Tibial nerve (tissue), 4 donors: ENCODE measurements at regions not wholly inside any gene's neighbourhood (a gene's known extent, or its start where the extent isn't known, plus 50 kb on each side); places are given as distances from the start of the nearest gene placed in this dataset.
"Not testable (repeated sequence)": the region's sequence is repeated elsewhere in the genome, so short reads cannot be mapped to it uniquely, and the experiment has no call there.

ENCODE experiments used
- DNase-seq, 2 donors: peaks; one replicate each; pipeline ENCODE4 v3.0.0-alpha.2; 2019; ENCODE audit warnings: low spot score in 2 of 2
- H3K27ac ChIP-seq, 4 donors: fragments of 200-600 bp; sonication (generic) in 3 of 4; one replicate each; pipeline ENCODE4 v1.5.1; 2017 to 2019; ENCODE audit warnings: mild to moderate bottlenecking in 1 of 4
- H3K27me3 ChIP-seq, 2 donors: fragments of 200-600 bp; sonication (generic) in 1 of 2; one replicate each; pipeline versions ENCODE4 v1.5.1 to v1.6.0; 2017 to 2019
- H3K36me3 ChIP-seq, 3 donors: fragments of 200-600 bp; sonication (generic); one replicate each; pipeline ENCODE4 v1.5.1; 2018 to 2019
- H3K4me1 ChIP-seq, 4 donors: fragments of 200-600 bp; sonication (generic) in 3 of 4; one replicate each; pipeline ENCODE4 v1.5.1; 2017 to 2019
- H3K4me3 ChIP-seq, 4 donors: fragments of 200-600 bp; sonication (generic) in 3 of 4; one replicate each; pipeline ENCODE4 v1.5.1; 2017 to 2019; ENCODE audit warnings: mild to moderate bottlenecking in 1 of 4, moderate library complexity in 1 of 4
- H3K9me3 ChIP-seq, 4 donors: fragments of 200-600 bp; sonication (generic) in 3 of 4; one replicate each; pipeline ENCODE4 v1.5.1; 2017 to 2019
- CTCF ChIP-seq, 5 experiments: fragments of 200-600 bp in 3 of 5; fragments of 450-650 bp in 2 of 5; sonication (generic) in 3 of 5; IDR thresholded peaks; one replicate each; pipeline ENCODE4 v1.5.1; 2016 to 2019; ENCODE audit warnings: antibody characterized with exemption in 5 of 5, mild to moderate bottlenecking in 3 of 5, moderate library complexity in 2 of 5
- EP300 ChIP-seq, 2 donors: sonication (generic); formaldehyde crosslinking; IDR thresholded peaks; one replicate each; pipeline ENCODE4 v1.6.1; 2017; ENCODE audit warnings: antibody characterized with exemption in 2 of 2, mild to moderate bottlenecking in 1 of 2
- POLR2A ChIP-seq, 2 donors: fragments of 450-650 bp; IDR thresholded peaks; one replicate each; pipeline ENCODE4 v1.6.1; 2017; ENCODE audit warnings: antibody characterized with exemption in 2 of 2, mild to moderate bottlenecking in 2 of 2, moderate library complexity in 2 of 2
- WGBS, 2 donors: methylation state at CpG; one replicate each; pipeline ENCODE4 v1.1.5; 2018; 5-methylcytosine and 5-hydroxymethylcytosine counted together

DNA sequence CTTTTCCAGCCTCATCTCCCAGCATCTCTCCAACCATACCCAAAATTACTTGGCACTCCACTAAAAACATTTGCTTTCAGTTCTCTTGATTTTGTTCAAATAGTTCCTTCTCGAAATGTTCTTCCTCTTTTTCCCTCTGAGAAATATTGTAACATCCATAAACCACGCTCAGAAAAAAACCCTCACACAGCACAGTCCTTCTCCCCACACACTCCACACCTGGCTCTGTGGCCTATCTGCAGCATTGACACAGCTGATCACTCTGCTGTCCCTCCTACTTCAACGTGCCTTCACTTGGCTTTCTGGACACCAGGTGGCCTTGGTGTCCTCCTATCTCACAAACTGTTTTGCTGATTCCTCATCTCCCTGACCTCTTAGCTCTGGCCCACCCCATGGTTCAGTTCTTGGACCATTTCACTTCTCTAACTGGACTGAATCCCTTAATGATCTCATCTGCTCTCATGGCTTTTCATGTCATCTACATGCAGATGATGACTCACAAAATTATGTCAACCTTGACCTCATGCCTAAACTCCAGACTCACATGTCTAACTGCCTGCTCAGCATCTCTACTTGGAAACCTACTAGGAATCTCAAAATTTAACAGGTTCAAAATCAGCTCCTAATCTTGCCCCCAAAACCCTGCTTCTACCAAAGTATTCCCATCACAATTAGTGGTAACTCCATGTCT lies 93.3 kb downstream of the TRIM42 start:
- DNase-seq = no peak
- Histone ChIP-seq H3K4me3 (no peak overlapping the region), H3K27me3 (no peaks in the 10 kb centered on the region), H3K9me3 (peaks cover 0 to 4% (median 0%) of the 10 kb centered on the region in 4 donors), H3K36me3 (no peaks in the 10 kb centered on the region), H3K4me1 (no peaks in the 10 kb centered on the region), H3K27ac (no peak overlapping the region)
- TF ChIP-seq EP300 (IDR thresholded peaks at IDR 0.05) (no peak), CTCF (IDR thresholded peaks at IDR 0.05) (no peak), POLR2A (IDR thresholded peaks at IDR 0.05) (no peak)
- 60 to 69% methylated on average over 3 of the region's 3 CpGs for WGBS, 2 donors

GRCh38 chr3:140777631-140778233 lies 99.9 kb downstream of the TRIM42 start:
- Histone ChIP-seq H3K4me3 (no peak overlapping the region), H3K36me3 (no peaks in the 10 kb centered on the region), H3K9me3 (peaks cover 0 to 4% (median 0%) of the 10 kb centered on the region in 4 donors), H3K27ac (no peak overlapping the region), H3K27me3 (no peaks in the 10 kb centered on the region), H3K4me1 (no peaks in the 10 kb centered on the region)
- WGBS, 2 donors = 77 to 78% methylated on average over 4 of the region's 4 CpGs
- DNase-seq = no peak
- TF ChIP-seq CTCF (IDR thresholded peaks at IDR 0.05) (no peak), EP300 (IDR thresholded peaks at IDR 0.05) (no peak), POLR2A (IDR thresholded peaks at IDR 0.05) (no peak)

DNA sequence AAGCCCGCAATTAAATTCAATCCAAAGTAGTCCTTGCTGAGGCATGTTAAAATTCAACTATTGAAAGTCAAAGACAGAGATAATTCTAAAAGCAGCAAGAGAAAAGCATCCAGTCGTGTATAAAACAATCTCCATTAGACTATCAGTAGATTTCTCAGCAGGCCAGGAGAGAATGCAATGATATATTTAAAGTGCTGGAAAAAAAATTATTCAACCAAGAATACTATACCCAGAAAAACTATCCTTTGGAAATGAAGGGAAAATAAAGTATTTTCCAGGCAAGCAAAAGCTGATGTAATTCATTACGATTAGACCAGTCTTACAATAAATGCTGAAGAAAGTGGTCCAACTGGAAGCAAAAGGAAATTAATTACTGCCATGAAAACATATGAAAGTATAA lies 113.5 kb downstream of the TRIM42 start:
- TF ChIP-seq POLR2A (IDR thresholded peaks at IDR 0.05) (no peak), EP300 (IDR thresholded peaks at IDR 0.05) (no peak), CTCF (IDR thresholded peaks at IDR 0.05) (no peak)
- H3K27me3 ChIP-seq = no peaks in the 10 kb centered on the region
- H3K4me1 ChIP-seq = no peaks in the 10 kb centered on the region
- H3K27ac ChIP-seq = no peak overlapping the region
- H3K4me3 ChIP-seq = no peak overlapping the region
- WGBS, 2 donors = 87 to 88% methylated on average over 3 of the region's 3 CpGs
- no peak for DNase-seq
- no peaks in the 10 kb centered on the region for H3K36me3 ChIP-seq
- H3K9me3 ChIP-seq = peaks cover 0 to 24% (median 2%) of the 10 kb centered on the region in 4 donors

GRCh38 chr3:140794507-140794906 lies 116.6 kb downstream of the TRIM42 start:
- Histone ChIP-seq H3K36me3 (no peaks in the 10 kb centered on the region), H3K4me3 (no peak overlapping the region), H3K27me3 (no peaks in the 10 kb centered on the region), H3K27ac (no peak overlapping the region), H3K4me1 (no peaks in the 10 kb centered on the region), H3K9me3 (peaks cover 0 to 43% (median 2%) of the 10 kb centered on the region in 4 donors)
- TF ChIP-seq EP300 (IDR thresholded peaks at IDR 0.05) = no peak
- no peak for TF ChIP-seq CTCF (IDR thresholded peaks at IDR 0.05)
- TF ChIP-seq POLR2A (IDR thresholded peaks at IDR 0.05) = no peak
- WGBS, 2 donors = 35 to 50% methylated on average over 3 of the region's 3 CpGs
- no peak for DNase-seq

- not testable (repeated sequence) for H3K4me3 ChIP-seq, H3K4me1 ChIP-seq, DNase-seq, H3K27me3 ChIP-seq, H3K36me3 ChIP-seq, H3K27ac ChIP-seq
- WGBS, 2 donors = 17 to 20% methylated on average over 1 of the region's 1 CpG
- H3K9me3 ChIP-seq = peaks cover 0 to 38% (median 0%) of the 10 kb centered on the region in 4 donors
These were observed 125.0 kb downstream of the TRIM42 start for GRCh38 chr3:140802898-140803297.
